ENCODE measurements at regions not wholly inside any gene's neighbourhood (a gene's known extent, or its start where the extent isn't known, plus 50 kb on each side); places are given as distances from the start of the nearest gene placed in this dataset.

GRCh38 chr4:181604546-181604945 is 638.7 kb upstream of the TENM3 start:
- TF ChIP-seq CTCF (IDR thresholded peaks at IDR 0.05 in 2 of 3, conservative IDR thresholded peaks at IDR 0.05 in 1 of 3; ENCODE audit: borderline replicate concordance in 1 of 3, insufficient read depth in 1 of 3, low read depth in 2 of 3, low read length in 2 of 3), result no peak
- TF ChIP-seq ZBTB33 (IDR thresholded peaks at IDR 0.05; ENCODE audit: extremely low read depth, insufficient replicate concordance, low read length), result no peak
- no peak for TF ChIP-seq EZH2 (IDR thresholded peaks at IDR 0.05)
- TF ChIP-seq RAD21 (IDR thresholded peaks at IDR 0.05; ENCODE audit: low read depth), result no peak
- no peak for TF ChIP-seq CEBPB (IDR thresholded peaks at IDR 0.05; ENCODE audit: low read depth)

Measured in HCT116 (cell line).